ENCODE measurements at regions not wholly inside any gene's neighbourhood (a gene's known extent, or its start where the extent isn't known, plus 50 kb on each side); places are given as distances from the start of the nearest gene placed in this dataset.

DNA sequence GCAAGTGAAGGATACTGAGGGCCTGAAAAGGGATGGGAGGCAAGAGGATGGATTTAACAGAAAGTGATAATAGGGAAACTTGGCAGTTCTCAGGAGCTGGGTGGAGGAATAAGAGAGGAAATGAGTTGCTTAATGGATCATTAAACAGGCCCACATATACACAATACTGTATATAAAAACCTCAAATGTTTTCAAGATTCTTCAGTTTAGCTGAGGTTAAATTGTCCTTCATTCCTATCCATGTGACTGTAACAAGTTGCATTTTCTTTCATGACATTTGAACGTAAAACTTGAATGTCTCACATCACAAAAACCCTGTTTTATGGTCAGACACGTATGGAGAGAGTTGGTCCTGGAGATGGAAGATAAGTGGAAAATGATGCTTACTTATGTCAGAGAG lies 76.5 kb upstream of the PLAC8 start:
- no peak for TF ChIP-seq CTCF (IDR thresholded peaks at IDR 0.05; ENCODE audit: low read depth, low read length, missing control alignments)
- H3K4me3 ChIP-seq (ENCODE audit: low read depth, low read length) = no peak overlapping the region
- DNase-seq (ENCODE audit: low read depth) = no peak

- no peak for TF ChIP-seq CTCF (IDR thresholded peaks at IDR 0.05; ENCODE audit: low read depth, low read length, missing control alignments)
- no peak overlapping the region for H3K4me3 ChIP-seq (ENCODE audit: low read depth, low read length)
- no peak for DNase-seq (ENCODE audit: low read depth)
These were observed 75.2 kb upstream of the PLAC8 start for GRCh38 chr4:83189631-83190136.

DNA sequence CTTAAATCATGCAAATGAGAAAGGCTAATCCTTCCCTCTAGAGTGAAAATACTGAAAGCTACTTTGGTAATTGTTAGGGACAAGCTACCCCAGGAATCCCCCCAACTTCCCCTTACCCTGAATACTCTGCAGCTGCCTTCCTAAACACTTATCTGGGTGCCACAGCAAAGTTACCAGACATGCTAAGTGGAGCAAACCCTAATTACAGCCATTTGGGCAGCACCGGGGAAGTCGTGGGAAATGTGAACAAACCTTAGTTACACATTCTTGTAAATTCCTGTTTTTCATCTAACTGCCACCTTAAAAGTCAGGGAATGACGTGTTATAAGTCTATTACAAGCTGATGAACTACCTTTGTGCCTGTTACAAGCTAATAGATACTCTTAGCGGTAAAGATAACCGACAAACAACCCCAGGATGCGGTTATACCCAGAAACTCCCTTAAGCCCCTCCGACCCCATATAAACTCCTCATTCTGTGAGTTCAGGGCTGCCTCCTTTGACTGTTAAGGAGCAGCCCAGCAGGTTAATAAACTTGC lies 66.0 kb upstream of the PLAC8 start:
- DNase-seq (ENCODE audit: low read depth) = no peak
- H3K4me3 ChIP-seq (ENCODE audit: low read depth, low read length) = no peak overlapping the region
- no peak for TF ChIP-seq CTCF (IDR thresholded peaks at IDR 0.05; ENCODE audit: low read depth, low read length, missing control alignments)

DNA sequence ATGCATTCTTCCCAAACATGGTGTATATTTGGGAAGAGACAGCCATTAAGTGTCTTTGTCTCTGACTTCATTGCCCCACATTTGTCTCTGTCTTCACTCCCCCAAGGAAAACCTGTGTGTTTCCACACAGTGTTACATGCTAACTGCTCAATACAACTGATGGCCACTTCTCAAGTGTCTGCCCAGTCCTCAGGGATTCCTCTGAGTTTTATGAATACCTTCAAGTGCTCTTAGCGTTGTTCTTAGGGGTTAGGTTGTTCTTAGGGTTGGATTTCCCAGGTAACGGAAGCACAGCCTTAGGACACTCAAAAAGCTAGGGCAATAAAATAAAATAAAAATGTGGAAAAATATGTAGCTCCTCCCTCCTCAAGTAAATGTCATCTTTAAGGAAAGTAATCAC lies 64.7 kb upstream of the PLAC8 start:
- TF ChIP-seq CTCF (IDR thresholded peaks at IDR 0.05; ENCODE audit: low read depth, low read length, missing control alignments) = no peak
- no peak for DNase-seq (ENCODE audit: low read depth)
- no peak overlapping the region for H3K4me3 ChIP-seq (ENCODE audit: low read depth, low read length)

DNA sequence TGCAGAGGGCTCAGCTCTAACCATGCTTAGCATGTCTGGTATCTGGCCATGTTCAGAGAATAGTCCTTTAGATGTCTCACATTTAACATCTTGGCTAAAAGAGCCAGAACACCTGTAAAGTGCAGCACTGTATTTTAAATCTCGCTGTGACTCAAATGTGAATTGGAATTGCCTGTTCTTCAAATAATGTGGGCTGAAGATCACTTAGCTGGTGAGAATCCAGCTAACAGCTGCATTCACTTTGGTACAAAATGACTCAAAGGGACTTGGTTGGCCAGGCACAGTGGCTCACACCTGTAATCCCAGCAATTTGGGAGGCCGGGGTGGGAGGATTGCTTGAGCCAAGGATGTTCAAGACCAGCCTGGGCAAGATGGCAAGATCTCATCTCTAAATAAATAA lies 63.5 kb upstream of the PLAC8 start:
- peak; percentile 65 for DNase-seq (ENCODE audit: low read depth)
- H3K4me3 ChIP-seq (ENCODE audit: low read depth, low read length) = no peak overlapping the region
- no peak for TF ChIP-seq CTCF (IDR thresholded peaks at IDR 0.05; ENCODE audit: low read depth, low read length, missing control alignments)

- no peak for DNase-seq (ENCODE audit: low read depth)
- no peak overlapping the region for H3K4me3 ChIP-seq (ENCODE audit: low read depth, low read length)
- TF ChIP-seq CTCF (IDR thresholded peaks at IDR 0.05; ENCODE audit: low read depth, low read length, missing control alignments) = no peak
These were observed 62.7 kb upstream of the PLAC8 start for GRCh38 chr4:83177182-83177581.

GRCh38 chr4:83174844-83175414 lies 60.4 kb upstream of the PLAC8 start:
- TF ChIP-seq CTCF (IDR thresholded peaks at IDR 0.05; ENCODE audit: low read depth, low read length, missing control alignments) = no peak
- no peak for DNase-seq (ENCODE audit: low read depth)
- no peak overlapping the region for H3K4me3 ChIP-seq (ENCODE audit: low read depth, low read length)

Measured in GM12864 (cell line).